HL-60/S4 treated with phorbol 12-myristate 13-acetate at 8.2 ng/mL for 4 days and 3 days (cell line): ENCODE measurements at regions not wholly inside any gene's neighbourhood (a gene's known extent, or its start where the extent isn't known, plus 50 kb on each side); places are given as distances from the start of the nearest gene placed in this dataset.

Experiments used
- in situ Hi-C: fragments of 300-500 bp; cut with MboI; formaldehyde crosslinking; loops from 2 replicates; pipeline ENCODE4 v1.15.0; 2022; ENCODE audit warnings: low sequenced_read_pairs

- in situ Hi-C loops, result no loop called here
Measured at GRCh38 chr13:40460116-40460515, 206.3 kb downstream of the FOXO1 start.

GRCh38 chr13:40464337-40465014, 202.0 kb downstream of the FOXO1 start:
- in situ Hi-C loops, result no loop called here

GRCh38 chr13:40465015-40465390, 201.4 kb downstream of the FOXO1 start:
- in situ Hi-C loops, result no loop called here

GRCh38 chr13:40466272-40466671, 200.2 kb downstream of the FOXO1 start:
- in situ Hi-C loops, result no loop called here

- in situ Hi-C loops, result no loop called here
Measured at GRCh38 chr13:40468227-40468838, 198.1 kb downstream of the FOXO1 start.

- in situ Hi-C loops, result no loop called here
Measured at GRCh38 chr13:40469581-40470310, 196.7 kb downstream of the FOXO1 start.

- in situ Hi-C loops, result no loop called here
Measured at GRCh38 chr13:40470660-40471059, 195.8 kb downstream of the FOXO1 start.

GRCh38 chr13:40471076-40471475, 195.4 kb downstream of the FOXO1 start:
- in situ Hi-C loops, result no loop called here

GRCh38 chr13:40471911-40472310, 194.5 kb downstream of the FOXO1 start:
- in situ Hi-C loops, result no loop called here

- in situ Hi-C loops, result no loop called here
Measured at GRCh38 chr13:40472427-40473220, 193.8 kb downstream of the FOXO1 start.

- in situ Hi-C loops, result no loop called here
Measured at GRCh38 chr13:40475617-40476016, 190.8 kb downstream of the FOXO1 start.

- in situ Hi-C loops, result no loop called here
Measured at GRCh38 chr13:40476175-40476958, 190.1 kb downstream of the FOXO1 start.

GRCh38 chr13:40477623-40478608, 188.5 kb downstream of the FOXO1 start:
- in situ Hi-C loops, result no loop called here

GRCh38 chr13:40478775-40479174, 187.7 kb downstream of the FOXO1 start:
- in situ Hi-C loops, result no loop called here

GRCh38 chr13:40479196-40479845, 187.1 kb downstream of the FOXO1 start:
- in situ Hi-C loops, result no loop called here

GRCh38 chr13:40480012-40480914, 186.2 kb downstream of the FOXO1 start:
- in situ Hi-C loops, result no loop called here

- in situ Hi-C loops, result no loop called here
Measured at GRCh38 chr13:40480915-40481516, 185.4 kb downstream of the FOXO1 start.
